GM12872 (cell line): ENCODE measurements at regions not wholly inside any gene's neighbourhood (a gene's known extent, or its start where the extent isn't known, plus 50 kb on each side); places are given as distances from the start of the nearest gene placed in this dataset.

ENCODE experiments used
- TF ChIP-seq, protein P1 (sequence below): IDR thresholded peaks from 3 replicates; pipeline ENCODE4 v1.5.1; 2011; ENCODE audit warnings: low read depth, mild to moderate bottlenecking, low read length, moderate library complexity; ENCODE audit not compliant: insufficient read depth

DNA sequence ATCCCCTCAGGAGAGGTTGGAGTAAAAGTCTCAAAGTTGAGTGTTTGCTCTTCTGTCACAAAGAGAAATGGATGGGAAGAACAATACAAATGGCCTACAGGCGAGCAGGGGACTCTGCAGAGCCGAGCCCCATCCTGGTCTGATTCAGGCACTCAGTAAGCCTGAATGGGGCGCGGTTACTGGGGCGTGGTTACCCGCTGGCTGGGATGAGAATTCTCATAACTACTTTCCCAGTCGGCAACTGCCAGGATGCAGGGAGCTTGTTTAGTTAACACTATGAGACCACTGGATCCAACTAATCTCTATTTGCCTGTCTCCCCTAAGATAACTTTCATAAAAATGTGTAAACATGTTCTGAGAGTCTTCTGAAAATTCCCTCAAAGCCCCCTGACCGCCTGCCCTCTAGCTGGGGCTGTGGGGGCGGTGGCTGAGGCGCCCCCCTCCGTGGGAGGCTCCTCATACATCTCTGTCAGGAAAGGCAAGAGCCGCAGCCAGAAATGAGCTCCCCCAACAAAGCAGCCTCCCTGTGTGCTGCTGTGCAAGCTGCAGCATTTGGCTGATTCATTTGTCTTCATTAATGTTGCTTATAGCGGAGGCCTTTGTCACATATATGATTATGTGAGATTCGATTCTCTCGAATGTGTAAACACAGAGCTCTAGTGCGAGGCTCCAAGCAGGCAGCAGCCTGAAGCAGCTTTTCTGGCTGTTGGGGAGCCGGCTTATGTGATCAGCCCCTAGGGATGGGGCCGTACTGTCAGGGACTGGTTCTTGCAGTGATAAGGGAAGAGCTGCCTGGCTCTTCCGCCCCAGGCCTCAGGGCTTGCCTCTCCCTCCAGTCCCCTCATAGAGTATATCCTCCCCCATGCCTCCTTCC lies 126.1 kb upstream of the ARHGAP5 start:
- TF ChIP-seq, protein P1, sequence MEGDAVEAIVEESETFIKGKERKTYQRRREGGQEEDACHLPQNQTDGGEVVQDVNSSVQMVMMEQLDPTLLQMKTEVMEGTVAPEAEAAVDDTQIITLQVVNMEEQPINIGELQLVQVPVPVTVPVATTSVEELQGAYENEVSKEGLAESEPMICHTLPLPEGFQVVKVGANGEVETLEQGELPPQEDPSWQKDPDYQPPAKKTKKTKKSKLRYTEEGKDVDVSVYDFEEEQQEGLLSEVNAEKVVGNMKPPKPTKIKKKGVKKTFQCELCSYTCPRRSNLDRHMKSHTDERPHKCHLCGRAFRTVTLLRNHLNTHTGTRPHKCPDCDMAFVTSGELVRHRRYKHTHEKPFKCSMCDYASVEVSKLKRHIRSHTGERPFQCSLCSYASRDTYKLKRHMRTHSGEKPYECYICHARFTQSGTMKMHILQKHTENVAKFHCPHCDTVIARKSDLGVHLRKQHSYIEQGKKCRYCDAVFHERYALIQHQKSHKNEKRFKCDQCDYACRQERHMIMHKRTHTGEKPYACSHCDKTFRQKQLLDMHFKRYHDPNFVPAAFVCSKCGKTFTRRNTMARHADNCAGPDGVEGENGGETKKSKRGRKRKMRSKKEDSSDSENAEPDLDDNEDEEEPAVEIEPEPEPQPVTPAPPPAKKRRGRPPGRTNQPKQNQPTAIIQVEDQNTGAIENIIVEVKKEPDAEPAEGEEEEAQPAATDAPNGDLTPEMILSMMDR = no peak

DNA sequence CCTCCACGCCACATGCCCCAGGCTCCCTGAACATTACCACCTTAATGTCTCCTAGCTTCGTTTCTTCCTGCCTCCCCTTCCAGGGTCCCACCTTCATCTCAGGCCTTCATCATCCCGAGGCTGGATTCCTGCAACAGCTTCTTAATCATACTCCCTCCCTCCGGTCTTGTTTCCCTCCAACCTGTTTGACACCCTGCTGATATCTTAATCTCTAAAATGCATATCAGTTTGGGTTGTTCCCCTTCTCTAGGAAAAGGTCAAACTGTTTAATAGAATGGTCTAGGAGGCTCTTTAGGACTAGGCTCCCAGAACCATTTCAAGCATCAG lies 125.5 kb upstream of the ARHGAP5 start:
- TF ChIP-seq, protein P1 = no peak

DNA sequence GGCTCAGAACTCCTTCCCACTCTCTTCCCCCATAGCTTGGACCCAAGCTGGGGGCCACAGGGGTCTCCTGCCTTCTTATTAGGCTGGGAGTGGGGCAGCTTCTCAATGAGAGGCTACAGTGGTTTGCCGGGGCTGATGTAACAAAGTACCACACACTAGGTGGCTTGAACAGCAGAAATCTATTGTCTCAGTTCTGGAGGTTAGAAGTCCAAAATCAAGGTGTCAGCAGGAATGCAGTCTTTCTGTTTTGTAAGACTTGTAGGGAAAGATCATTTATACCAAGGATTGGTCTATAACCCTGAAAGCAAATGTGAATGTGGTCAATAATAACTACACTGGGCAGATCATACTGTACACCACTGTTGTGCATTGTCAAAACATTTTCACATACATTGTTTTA lies 124.5 kb upstream of the ARHGAP5 start:
- TF ChIP-seq, protein P1 = no peak

DNA sequence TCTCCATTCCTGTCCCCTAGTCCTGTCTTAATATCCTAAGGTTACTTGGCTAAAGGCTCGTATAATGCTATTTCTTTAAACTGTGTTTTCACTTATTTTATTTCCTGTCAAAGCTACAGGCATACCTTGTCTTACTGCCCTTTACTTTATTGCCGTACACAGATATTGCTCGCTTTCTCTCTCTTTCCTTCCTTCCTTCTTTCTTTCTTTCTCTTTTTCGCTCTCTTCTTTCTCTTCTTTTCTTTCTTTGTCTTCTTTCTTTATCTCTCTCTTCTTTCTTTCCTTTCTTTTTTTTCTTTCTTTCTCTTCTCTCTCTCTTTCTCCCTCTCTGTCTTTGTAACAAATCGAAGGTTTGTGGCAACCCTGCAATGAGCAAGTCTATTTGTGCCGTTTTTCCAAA lies 123.9 kb upstream of the ARHGAP5 start:
- TF ChIP-seq, protein P1 = no peak

DNA sequence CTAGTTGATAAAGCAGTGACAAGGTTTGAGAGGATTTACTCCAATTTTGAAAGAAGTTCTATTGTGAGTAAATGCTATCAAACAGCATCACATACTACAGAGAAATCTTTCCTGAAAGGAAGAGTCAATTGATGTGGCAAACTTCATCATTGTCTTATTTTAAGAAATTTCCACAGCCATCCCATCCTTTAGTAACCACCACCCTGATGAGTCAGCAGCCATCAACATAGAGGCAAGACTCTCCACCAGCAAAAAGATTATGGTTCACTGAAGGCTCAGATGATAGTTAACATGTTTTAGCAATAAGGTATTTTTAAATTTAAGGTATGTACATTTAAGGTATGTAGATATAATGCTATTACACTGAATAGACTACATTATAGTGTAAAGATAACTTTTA lies 122.1 kb upstream of the ARHGAP5 start:
- TF ChIP-seq, protein P1 = no peak

DNA sequence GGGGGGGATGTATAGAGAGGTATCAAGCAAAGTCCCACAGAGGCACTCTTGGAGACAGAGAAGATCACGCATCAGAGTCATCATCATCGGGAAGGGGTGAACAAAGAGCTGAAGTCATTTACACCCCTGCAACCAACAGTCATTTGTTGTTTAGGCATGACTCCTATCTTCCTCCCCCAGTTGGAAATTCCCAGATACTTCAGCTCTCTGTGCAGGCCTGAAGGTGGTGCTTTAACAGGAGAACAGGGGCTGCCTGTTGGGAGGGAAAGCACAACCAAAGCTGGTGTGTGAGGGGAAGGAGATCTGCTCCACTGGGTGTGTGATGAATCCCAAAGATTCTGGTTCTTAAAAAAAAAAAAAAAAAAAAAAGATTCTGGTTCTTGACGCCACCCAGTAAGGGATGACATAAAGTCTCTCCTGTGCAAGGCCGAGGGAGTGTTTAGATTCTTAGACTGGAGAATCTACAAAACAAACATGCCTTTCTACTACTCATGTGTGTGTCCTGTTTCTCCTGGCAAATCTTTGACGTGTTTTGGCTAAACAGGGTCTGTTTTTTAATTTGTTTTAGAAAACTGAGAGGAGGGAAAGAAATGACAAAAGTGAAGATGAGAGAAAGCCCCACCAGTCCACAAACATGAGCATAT lies 121.0 kb upstream of the ARHGAP5 start:
- TF ChIP-seq, protein P1 = no peak

DNA sequence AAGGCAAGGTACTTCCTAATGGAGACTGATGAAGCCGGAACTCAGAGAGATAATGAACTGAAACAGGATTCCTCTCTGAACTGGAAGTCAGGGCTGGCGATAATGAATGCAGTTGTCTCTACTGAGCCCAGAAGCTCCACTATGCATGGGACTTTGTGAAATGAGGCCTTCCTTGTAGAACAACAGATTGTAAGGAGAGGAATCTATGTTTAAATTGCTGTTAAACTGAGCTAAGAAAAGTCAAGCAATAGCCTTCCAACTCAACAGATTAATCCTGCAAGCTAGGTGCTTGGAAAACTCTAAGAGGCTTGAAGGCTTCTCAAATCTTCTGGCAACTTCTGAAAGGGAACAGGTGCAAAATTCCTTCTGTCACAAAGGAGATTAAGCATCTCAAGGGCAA lies 119.5 kb upstream of the ARHGAP5 start:
- TF ChIP-seq, protein P1 = no peak
